ENCODE measurements at regions not wholly inside any gene's neighbourhood (a gene's known extent, or its start where the extent isn't known, plus 50 kb on each side); places are given as distances from the start of the nearest gene placed in this dataset.

GRCh38 chr5:38709678-38710306 is 136.0 kb upstream of the OSMR start (continued):
- no peak for TF ChIP-seq ZFAT (CRISPR knock-in tag; conservative IDR thresholded peaks at IDR 0.05)

GRCh38 chr5:38710627-38711026 is 135.2 kb upstream of the OSMR start:
- Histone ChIP-seq H3K4me1 (ENCODE audit: insufficient read depth, low read length) (no peaks in the 10 kb centered on the region), H3K9me3 (ENCODE audit: low read length) (no peaks in the 10 kb centered on the region), H3K79me2 (ENCODE audit: insufficient read depth, low read length) (no peaks in the 10 kb centered on the region), H3K9ac (ENCODE audit: insufficient read depth, low read depth, low read length) (no peak overlapping the region), H3K27ac (ENCODE audit: extremely low read length, insufficient read depth, low read length) (no peak overlapping the region), H3K36me3 (replicated peaks in 1 of 2; ENCODE audit: control insufficient read depth in 1 of 2, insufficient read depth in 2 of 2, low read length in 2 of 2) (no peaks in the 10 kb centered on the region), H4K20me1 (ENCODE audit: insufficient read depth, low read length) (no peaks in the 10 kb centered on the region), H3K27me3 (ENCODE audit: control insufficient read depth in 1 of 2, insufficient read depth in 2 of 2, low read length in 2 of 2) (peaks cover 1 to 6% of the 10 kb centered on the region in 2 experiments; a peak in 3 of 5 replicates), H3K4me2 (ENCODE audit: low read depth, low read length) (no peak overlapping the region), H3K4me3 (replicated peaks in 1 of 3; ENCODE audit: insufficient read depth in 1 of 3, low read depth in 2 of 3, low read length in 3 of 3) (no peak overlapping the region), H2AFZ (ENCODE audit: low read length) (no peak overlapping the region)
- no peak for ATAC-seq
- ChIA-PET CTCF (ENCODE audit: low intra/inter-chr PET ratio, low total read pairs) (no interaction called here), POLR2A (no interaction called here)
- intact Hi-C loops (cut with micrococcal nuclease; ENCODE audit: unreplicated experiment) (no loop called here), in situ Hi-C loops (cut with HindIII; ENCODE audit: extremely low pct_ligation_motif_present, low pct_unique_long_range_greater_than_20kb) (no loop called here)
- DNase-seq (ENCODE audit: low spot score): no peak
- FAIRE-seq: no peak
- no TSS peak for BruUV-seq (replicated peaks)
- TF ChIP-seq ARID2 (CRISPR knock-in tag; IDR thresholded peaks at IDR 0.05; ENCODE audit: borderline replicate concordance): no peak
- TF ChIP-seq MAFK (conservative IDR thresholded peaks at IDR 0.05 in 1 of 2, IDR thresholded peaks at IDR 0.05 in 1 of 2; ENCODE audit: low read length in 2 of 2): peak in 1 of 2 experiments; percentile 30; a peak in 1 of 4 replicates
- 3% methylated on average over 2 of the region's 2 CpGs for WGBS (ENCODE audit: low lambda C conversion rate)

- Histone ChIP-seq H3K27me3 (ENCODE audit: control insufficient read depth in 1 of 2, insufficient read depth in 2 of 2, low read length in 2 of 2) (peaks cover 1 to 6% of the 10 kb centered on the region in 2 experiments; a peak in 3 of 5 replicates), H3K9me3 (ENCODE audit: low read length) (no peaks in the 10 kb centered on the region), H3K4me1 (ENCODE audit: insufficient read depth, low read length) (no peaks in the 10 kb centered on the region), H3K27ac (ENCODE audit: extremely low read length, insufficient read depth, low read length) (no peak overlapping the region), H2AFZ (ENCODE audit: low read length) (no peak overlapping the region), H4K20me1 (ENCODE audit: insufficient read depth, low read length) (no peaks in the 10 kb centered on the region), H3K9ac (ENCODE audit: insufficient read depth, low read depth, low read length) (no peak overlapping the region), H3K36me3 (replicated peaks in 1 of 2; ENCODE audit: control insufficient read depth in 1 of 2, insufficient read depth in 2 of 2, low read length in 2 of 2) (no peaks in the 10 kb centered on the region), H3K79me2 (ENCODE audit: insufficient read depth, low read length) (no peaks in the 10 kb centered on the region), H3K4me2 (ENCODE audit: low read depth, low read length) (no peak overlapping the region), H3K4me3 (replicated peaks in 1 of 3; ENCODE audit: insufficient read depth in 1 of 3, low read depth in 2 of 3, low read length in 3 of 3) (no peak overlapping the region)
- ChIA-PET POLR2A (no interaction called here), CTCF (ENCODE audit: low intra/inter-chr PET ratio, low total read pairs) (no interaction called here)
- FAIRE-seq (no peak), DNase-seq (ENCODE audit: low spot score) (no peak), ATAC-seq (no peak)
- BruUV-seq (replicated peaks): no TSS peak
- in situ Hi-C loops (cut with HindIII; ENCODE audit: extremely low pct_ligation_motif_present, low pct_unique_long_range_greater_than_20kb): no loop called here
- WGBS (ENCODE audit: low lambda C conversion rate): 7% methylated on average over 3 of the region's 3 CpGs
- intact Hi-C loops (cut with micrococcal nuclease; ENCODE audit: unreplicated experiment): no loop called here
- TF ChIP-seq ZNF260 (CRISPR knock-in tag; IDR thresholded peaks at IDR 0.05; ENCODE audit: borderline replicate concordance, low read depth): no peak
- no peak for TF ChIP-seq GRHL1 (CRISPR knock-in tag; conservative IDR thresholded peaks at IDR 0.05)
- no peak for TF ChIP-seq KDM4B (CRISPR knock-in tag; IDR thresholded peaks at IDR 0.05)
- TF ChIP-seq NR2F6 (IDR thresholded peaks at IDR 0.05): no peak
- TF ChIP-seq NR2F6 (CRISPR knock-in tag; IDR thresholded peaks at IDR 0.05): no peak
- TF ChIP-seq REST (IDR thresholded peaks at IDR 0.05; ENCODE audit: borderline replicate concordance in 1 of 2, low read depth in 1 of 2, low read length in 2 of 2): no peak
- TF ChIP-seq ZNF441 (CRISPR knock-in tag; IDR thresholded peaks at IDR 0.05; ENCODE audit: borderline replicate concordance): no peak
- no peak for TF ChIP-seq ZNF337 (CRISPR knock-in tag; IDR thresholded peaks at IDR 0.05; ENCODE audit: borderline replicate concordance, low read depth)
Observed at GRCh38 chr5:38712391-38712790, 133.4 kb upstream of the OSMR start.
